Urinary bladder (tissue), 3 donors: ENCODE measurements at regions not wholly inside any gene's neighbourhood (a gene's known extent, or its start where the extent isn't known, plus 50 kb on each side); places are given as distances from the start of the nearest gene placed in this dataset.

Source experiments
- DNase-seq: peaks from one replicate; pipeline ENCODE4 v3.0.0-alpha.2; 2015; ENCODE audit errors: extremely low spot score
- H3K27ac ChIP-seq: one replicate; pipeline ENCODE4 v1.5.1; 2013; ENCODE audit warnings: low read depth, mild to moderate bottlenecking, moderate library complexity
- H3K36me3 ChIP-seq: one replicate; pipeline ENCODE4 v1.6.1; 2013; ENCODE audit warnings: mild to moderate bottlenecking, moderate library complexity; ENCODE audit not compliant: insufficient read depth
- H3K4me1 ChIP-seq: one replicate; pipeline ENCODE4 v1.6.1; 2013; ENCODE audit warnings: mild to moderate bottlenecking, moderate library complexity; ENCODE audit not compliant: insufficient read depth
- H3K4me3 ChIP-seq: one replicate; pipeline ENCODE4 v1.5.1; 2013; ENCODE audit warnings: low read depth, low read length
- WGBS: extraction: QIAGEN DNeasy Blood & Tissue Kit; methylation state at CpG from one replicate; pipeline ENCODE4 v1.1.7; 2013; 5-methylcytosine and 5-hydroxymethylcytosine counted together
- donor health status: healthy with polysubstance abuse.
- donor health status: healthy.

- no peaks in the 10 kb centered on the region for H3K4me1 ChIP-seq
- H3K4me3 ChIP-seq = no peak overlapping the region
- no peaks in the 10 kb centered on the region for H3K36me3 ChIP-seq
- no peak overlapping the region for H3K27ac ChIP-seq
- DNase-seq = no peak
These were observed 458.4 kb downstream of the HS3ST3B1 start for GRCh38 chr17:14759325-14759724.

- no peaks in the 10 kb centered on the region for H3K36me3 ChIP-seq
- 60% methylated on average over 3 of the region's 3 CpGs for WGBS
- DNase-seq = no peak
- no peak overlapping the region for H3K4me3 ChIP-seq
- no peak overlapping the region for H3K27ac ChIP-seq
- H3K4me1 ChIP-seq = no peaks in the 10 kb centered on the region
These were observed 455.6 kb downstream of the HS3ST3B1 start for GRCh38 chr17:14756479-14756878.

- H3K36me3 ChIP-seq = no peaks in the 10 kb centered on the region
- no peaks in the 10 kb centered on the region for H3K4me1 ChIP-seq
- 5% methylated on average over 1 of the region's 1 CpG for WGBS
- no peak overlapping the region for H3K27ac ChIP-seq
- DNase-seq = no peak
- no peak overlapping the region for H3K4me3 ChIP-seq
These were observed 454.1 kb downstream of the HS3ST3B1 start for GRCh38 chr17:14755002-14755401.

- Histone ChIP-seq H3K27ac (no peak overlapping the region), H3K36me3 (no peaks in the 10 kb centered on the region), H3K4me1 (no peaks in the 10 kb centered on the region), H3K4me3 (no peak overlapping the region)
- WGBS = 95% methylated on average over 6 of the region's 6 CpGs
- DNase-seq = no peak
These were observed 452.5 kb downstream of the HS3ST3B1 start for GRCh38 chr17:14753383-14753782.

GRCh38 chr17:14752011-14752410 lies 451.1 kb downstream of the HS3ST3B1 start:
- 63% methylated on average over 2 of the region's 2 CpGs for WGBS

GRCh38 chr17:14750866-14751265 lies 450.0 kb downstream of the HS3ST3B1 start:
- no peak for DNase-seq
- 96% methylated on average over 5 of the region's 5 CpGs for WGBS
- H3K4me3 ChIP-seq = no peak overlapping the region

More at GRCh38 chr17:14752011-14752410, 451.1 kb downstream of the HS3ST3B1 start:
- DNase-seq = no peak
- Histone ChIP-seq H3K4me3 (no peak overlapping the region), H3K36me3 (no peaks in the 10 kb centered on the region), H3K27ac (no peak overlapping the region), H3K4me1 (no peaks in the 10 kb centered on the region)

GRCh38 chr17:14749269-14749668 lies 448.4 kb downstream of the HS3ST3B1 start:
- H3K36me3 ChIP-seq = no peaks in the 10 kb centered on the region
- WGBS = 87% methylated on average over 4 of the region's 4 CpGs
- H3K4me3 ChIP-seq = no peak overlapping the region
- H3K27ac ChIP-seq = no peak overlapping the region
- no peaks in the 10 kb centered on the region for H3K4me1 ChIP-seq
- no peak for DNase-seq

More at GRCh38 chr17:14750866-14751265, 450.0 kb downstream of the HS3ST3B1 start:
- H3K27ac ChIP-seq = no peak overlapping the region
- no peaks in the 10 kb centered on the region for H3K36me3 ChIP-seq
- no peaks in the 10 kb centered on the region for H3K4me1 ChIP-seq

- H3K4me1 ChIP-seq = no peaks in the 10 kb centered on the region
- H3K27ac ChIP-seq = no peak overlapping the region
- DNase-seq = no peak
- no peaks in the 10 kb centered on the region for H3K36me3 ChIP-seq
- 91% methylated on average over 12 of the region's 12 CpGs for WGBS
- no peak overlapping the region for H3K4me3 ChIP-seq
These were observed 447.3 kb downstream of the HS3ST3B1 start for GRCh38 chr17:14748036-14748710.

GRCh38 chr17:14747603-14747950 lies 446.7 kb downstream of the HS3ST3B1 start:
- DNase-seq = no peak
- no peak overlapping the region for H3K4me3 ChIP-seq
- no peak overlapping the region for H3K27ac ChIP-seq
- H3K36me3 ChIP-seq = no peaks in the 10 kb centered on the region
- 76% methylated on average over 5 of the region's 5 CpGs for whole genome bisulfite sequencing
- H3K4me1 ChIP-seq = no peaks in the 10 kb centered on the region

- Histone ChIP-seq H3K4me3 (no peak overlapping the region), H3K36me3 (no peaks in the 10 kb centered on the region), H3K27ac (no peak overlapping the region), H3K4me1 (no peaks in the 10 kb centered on the region)
- DNase-seq = no peak
- 62% methylated on average over 8 of the region's 8 CpGs for WGBS
These were observed 446.1 kb downstream of the HS3ST3B1 start for GRCh38 chr17:14746822-14747602.

GRCh38 chr17:14745541-14745940 lies 444.7 kb downstream of the HS3ST3B1 start:
- 97% methylated on average over 1 of the region's 1 CpG for WGBS

GRCh38 chr17:14744761-14745473 lies 444.0 kb downstream of the HS3ST3B1 start:
- 91% methylated on average over 4 of the region's 4 CpGs for WGBS

More at GRCh38 chr17:14745541-14745940, 444.7 kb downstream of the HS3ST3B1 start:
- Histone ChIP-seq H3K27ac (no peak overlapping the region), H3K36me3 (no peaks in the 10 kb centered on the region), H3K4me1 (no peaks in the 10 kb centered on the region), H3K4me3 (no peak overlapping the region)
- no peak for DNase-seq

GRCh38 chr17:14741491-14741890 lies 440.6 kb downstream of the HS3ST3B1 start:
- no peak overlapping the region for H3K27ac ChIP-seq
- 73% methylated on average over 8 of the region's 8 CpGs for WGBS
- no peaks in the 10 kb centered on the region for H3K36me3 ChIP-seq
- no peaks in the 10 kb centered on the region for H3K4me1 ChIP-seq
- H3K4me3 ChIP-seq = no peak overlapping the region
- DNase-seq = no peak

More at GRCh38 chr17:14744761-14745473, 444.0 kb downstream of the HS3ST3B1 start:
- no peaks in the 10 kb centered on the region for H3K4me1 ChIP-seq
- no peaks in the 10 kb centered on the region for H3K36me3 ChIP-seq
- H3K27ac ChIP-seq = no peak overlapping the region
- no peak overlapping the region for H3K4me3 ChIP-seq
- no peak for DNase-seq
